GM11168 (cell line): ENCODE measurements at regions not wholly inside any gene's neighbourhood (a gene's known extent, or its start where the extent isn't known, plus 50 kb on each side); places are given as distances from the start of the nearest gene placed in this dataset.
"Not testable (repeated sequence)": the region's sequence is repeated elsewhere in the genome, so short reads cannot be mapped to it uniquely, and the experiment has no call there.

Source experiments
- in situ Hi-C: fragments of 300-500 bp; cut with MboI; formaldehyde crosslinking; loops from one replicate; pipeline ENCODE4 v1.12.0; 2022; ENCODE audit warnings: low sequenced_read_pairs; ENCODE audit not compliant: unreplicated experiment

- in situ Hi-C loops, result no loop called here
These were observed 112.6 kb upstream of the MAPK10 start for GRCh38 chr4:86472377-86473019.

- in situ Hi-C loops, result not testable (repeated sequence)
These were observed 116.0 kb upstream of the PTPN13 start for GRCh38 chr4:86478151-86478550.

GRCh38 chr4:86481440-86481839 is 112.7 kb upstream of the PTPN13 start:
- in situ Hi-C loops, result no loop called here

- in situ Hi-C loops, result no loop called here
These were observed 111.6 kb upstream of the PTPN13 start for GRCh38 chr4:86482306-86483172.

- in situ Hi-C loops, result no loop called here
These were observed 111.0 kb upstream of the PTPN13 start for GRCh38 chr4:86483173-86483490.

- in situ Hi-C loops, result no loop called here
These were observed 110.3 kb upstream of the PTPN13 start for GRCh38 chr4:86483773-86484172.

- in situ Hi-C loops, result no loop called here
These were observed 109.9 kb upstream of the PTPN13 start for GRCh38 chr4:86484241-86484640.

GRCh38 chr4:86487738-86488348 is 106.3 kb upstream of the PTPN13 start:
- in situ Hi-C loops, result no loop called here

- in situ Hi-C loops, result loop anchor here (10.0 kb wide), 1 partner anchor 411 kb away; no protein-coding TSS in a partner anchor
These were observed 100.7 kb upstream of the PTPN13 start for GRCh38 chr4:86493460-86493859.

GRCh38 chr4:86496094-86497080 is 97.7 kb upstream of the PTPN13 start:
- in situ Hi-C loops, result loop anchor here (10.0 kb wide), 1 partner anchor 408 kb away; no protein-coding TSS in a partner anchor

- in situ Hi-C loops, result loop anchor here (10.0 kb wide), 1 partner anchor 408 kb away; no protein-coding TSS in a partner anchor
These were observed 97.0 kb upstream of the PTPN13 start for GRCh38 chr4:86497131-86497530.

GRCh38 chr4:86497980-86498862 is 95.9 kb upstream of the PTPN13 start:
- in situ Hi-C loops, result loop anchor here (10.0 kb wide), 1 partner anchor 407 kb away; no protein-coding TSS in a partner anchor

- in situ Hi-C loops, result loop anchor here (10.0 kb wide), 1 partner anchor 406 kb away; no protein-coding TSS in a partner anchor
These were observed 95.3 kb upstream of the PTPN13 start for GRCh38 chr4:86498863-86499166.

- in situ Hi-C loops, result no loop called here
These were observed 93.6 kb upstream of the PTPN13 start for GRCh38 chr4:86500527-86500926.

- in situ Hi-C loops, result no loop called here
These were observed 92.0 kb upstream of the PTPN13 start for GRCh38 chr4:86502081-86502480.

GRCh38 chr4:86506591-86506990 is 87.5 kb upstream of the PTPN13 start:
- in situ Hi-C loops, result no loop called here

GRCh38 chr4:86508436-86508835 is 85.7 kb upstream of the PTPN13 start:
- in situ Hi-C loops, result no loop called here

- in situ Hi-C loops, result no loop called here
These were observed 82.5 kb upstream of the PTPN13 start for GRCh38 chr4:86511590-86511989.

- in situ Hi-C loops, result no loop called here
These were observed 81.5 kb upstream of the PTPN13 start for GRCh38 chr4:86512631-86513030.
